Fibroblast of skin of right biceps (primary cell): ENCODE measurements at regions not wholly inside any gene's neighbourhood (a gene's known extent, or its start where the extent isn't known, plus 50 kb on each side); places are given as distances from the start of the nearest gene placed in this dataset.

Experiments used
- DNase-seq: peaks from one replicate; pipeline ENCODE4 v3.0.0-alpha.2; 2013

GRCh38 chr6:167759206-167759605 is 67.5 kb upstream of the AFDN start:
- DNase-seq, result no peak

DNA sequence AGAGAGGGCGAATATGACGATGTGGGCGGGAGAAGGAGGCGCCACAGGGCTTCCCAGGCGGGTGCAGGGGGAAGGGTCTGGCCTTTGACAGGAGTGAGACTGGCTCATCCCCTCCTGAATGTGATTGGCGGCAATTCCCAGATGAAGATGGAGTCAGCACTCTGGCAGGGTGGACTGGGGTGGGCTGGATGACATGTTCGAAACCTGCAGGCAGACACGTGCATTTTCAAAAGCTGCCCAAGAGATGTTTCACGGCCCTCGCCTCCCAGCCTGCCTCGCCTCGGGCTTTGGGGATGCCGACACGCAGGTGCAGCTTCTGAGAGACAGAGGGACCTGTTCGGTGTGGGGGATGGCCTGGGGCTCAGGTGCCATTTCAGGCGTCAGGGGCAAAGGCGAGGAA is 66.8 kb upstream of the AFDN start:
- no peak for DNase-seq

- DNase-seq, result no peak
These were observed 65.5 kb upstream of the AFDN start for GRCh38 chr6:167760979-167761793.

GRCh38 chr6:167761794-167762258 is 64.9 kb upstream of the AFDN start:
- no peak for DNase-seq

DNA sequence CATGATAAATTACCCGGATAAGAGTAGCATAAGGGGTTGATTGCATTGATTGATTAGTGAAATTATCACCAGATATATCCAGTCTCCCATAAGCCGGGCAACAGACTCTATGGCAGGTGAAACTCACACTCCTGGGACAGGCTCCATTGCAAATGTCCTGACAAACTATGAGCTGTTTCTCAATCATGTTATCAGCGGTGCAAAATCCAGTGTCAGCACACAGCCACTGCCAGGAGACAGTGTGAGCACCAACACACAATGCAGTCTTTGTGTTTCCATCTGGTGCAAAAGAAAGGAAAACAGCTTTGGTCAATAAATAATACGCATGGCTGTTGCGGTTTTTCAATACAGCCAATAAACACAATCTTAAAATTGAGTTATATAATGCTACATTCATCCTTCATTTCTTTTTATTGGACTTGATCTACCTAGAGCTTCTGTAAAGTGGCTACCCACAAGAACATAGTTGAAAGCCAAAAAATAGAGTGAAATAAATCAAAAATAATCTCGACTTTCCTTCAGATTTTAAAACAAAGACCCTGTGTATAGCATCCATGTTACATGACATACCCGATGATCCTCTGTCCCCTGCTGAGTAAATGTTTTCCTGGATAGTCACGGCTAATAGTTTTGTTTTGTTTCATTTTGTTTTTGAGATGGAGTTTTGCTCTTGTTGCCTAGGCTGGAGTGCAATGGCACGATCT is 64.3 kb upstream of the AFDN start:
- no peak for DNase-seq

- DNase-seq, result no peak
These were observed 63.4 kb upstream of the AFDN start for GRCh38 chr6:167763056-167763944.

DNA sequence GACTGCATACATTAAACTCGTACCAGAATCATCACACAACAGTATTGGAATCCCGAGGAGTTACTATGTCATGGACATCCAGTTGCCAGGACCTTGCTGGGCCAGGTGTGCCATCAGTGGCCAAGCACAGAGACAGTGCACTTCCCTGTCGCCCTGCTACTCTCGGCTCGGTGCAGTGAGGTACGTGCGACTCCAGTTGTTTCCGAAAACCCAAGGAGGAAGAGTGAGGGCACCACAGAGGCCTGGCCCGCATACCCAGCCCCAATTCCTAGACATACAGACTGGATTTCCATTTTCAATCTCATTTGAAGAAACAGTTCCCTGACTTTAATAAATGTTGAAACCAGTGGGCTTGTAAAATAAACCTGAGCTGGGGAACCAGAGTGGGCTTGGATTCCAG is 62.5 kb upstream of the AFDN start:
- DNase-seq, result no peak

- no peak for DNase-seq
These were observed 61.8 kb upstream of the AFDN start for GRCh38 chr6:167764713-167765479.

- DNase-seq, result no peak
These were observed 59.6 kb upstream of the AFDN start for GRCh38 chr6:167766986-167767714.

DNA sequence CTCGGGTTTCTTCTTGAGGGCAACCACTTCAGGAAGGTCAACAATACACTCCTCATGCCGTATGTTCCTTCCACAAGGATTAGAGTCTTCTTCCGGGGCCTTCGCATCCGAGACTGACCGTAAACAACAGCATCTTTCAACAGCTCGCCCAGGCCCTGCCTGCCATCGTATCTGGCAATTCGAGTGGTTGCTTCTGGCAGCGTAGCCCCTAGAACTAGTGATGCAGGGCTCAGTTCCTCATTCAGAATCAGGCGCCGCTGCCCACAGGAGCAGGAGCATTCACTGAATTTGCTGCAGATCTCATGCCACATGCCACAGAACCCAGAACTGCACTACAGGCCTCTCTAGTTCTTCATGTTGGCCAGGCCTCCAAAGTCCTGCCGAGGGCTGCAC is 59.0 kb upstream of the AFDN start:
- no peak for DNase-seq

DNA sequence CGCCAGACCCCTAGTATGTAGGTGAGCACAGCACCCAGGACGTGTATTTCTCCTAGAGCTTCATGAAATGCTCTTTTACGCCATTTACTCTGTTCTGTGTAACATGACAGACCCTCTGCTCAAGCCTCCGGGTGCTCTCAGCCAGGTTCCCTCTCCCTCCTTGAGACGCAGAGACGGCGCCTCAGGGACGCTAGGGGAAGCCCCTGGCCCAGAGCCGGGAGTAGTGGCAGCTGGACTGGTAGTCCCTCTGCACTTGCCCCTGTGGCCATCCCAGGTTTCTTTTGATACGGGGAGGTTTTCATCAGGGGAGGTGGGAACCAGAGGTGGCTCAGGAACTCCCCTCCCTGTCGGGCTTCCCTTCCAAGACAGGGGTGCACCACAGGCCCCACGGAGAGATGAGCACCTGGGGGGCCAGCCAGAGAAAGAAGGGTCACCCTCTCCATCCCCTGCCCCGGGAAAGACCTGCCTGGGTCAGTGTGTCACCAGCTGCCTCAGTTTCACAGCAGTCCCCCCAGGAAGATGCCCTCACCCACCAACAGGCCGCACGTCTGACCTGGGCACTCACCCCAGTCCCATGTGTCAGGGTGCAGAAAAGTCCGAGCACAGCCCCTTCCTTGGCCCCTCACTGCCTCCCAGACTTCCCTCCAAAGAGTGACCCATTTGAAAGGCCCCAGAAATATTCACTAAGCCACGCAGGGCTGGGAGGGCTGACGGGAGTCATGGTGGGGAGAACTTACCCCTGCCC is 58.1 kb upstream of the AFDN start:
- DNase-seq, result no peak

GRCh38 chr6:167769408-167770190 is 57.1 kb upstream of the AFDN start:
- no peak for DNase-seq

DNA sequence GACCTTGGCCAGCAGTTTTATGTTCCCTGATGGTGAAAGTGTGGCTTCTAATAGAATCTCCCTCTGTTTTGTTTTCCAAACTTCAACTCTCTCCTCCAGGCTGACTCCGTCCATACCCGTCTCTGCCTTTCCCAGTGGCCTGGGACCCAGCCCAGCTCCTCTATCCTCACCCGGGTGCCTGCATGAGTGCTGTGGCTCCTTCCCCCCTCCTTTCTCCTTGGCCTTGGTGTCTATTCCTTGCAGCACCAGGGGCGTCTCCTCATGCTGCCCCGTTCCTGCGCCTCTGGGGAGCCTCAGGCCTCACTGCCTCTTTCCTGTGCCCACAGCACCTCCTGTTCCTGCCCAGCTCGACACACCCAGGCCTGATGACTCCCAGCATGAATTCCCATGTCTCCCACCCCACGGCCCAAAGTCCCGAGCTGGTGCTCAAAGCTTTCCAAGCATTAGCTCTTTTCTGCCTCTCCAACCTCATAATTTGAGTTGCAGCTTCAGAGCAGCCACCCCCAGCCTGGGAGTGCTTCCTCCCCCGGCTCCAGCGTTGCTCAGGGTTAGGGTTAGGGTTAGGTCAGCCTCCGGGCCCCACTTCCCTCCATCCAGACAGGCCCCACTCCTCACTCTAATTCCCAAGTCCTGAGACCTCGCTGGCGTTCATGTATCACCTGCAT is 56.3 kb upstream of the AFDN start:
- DNase-seq, result no peak

DNA sequence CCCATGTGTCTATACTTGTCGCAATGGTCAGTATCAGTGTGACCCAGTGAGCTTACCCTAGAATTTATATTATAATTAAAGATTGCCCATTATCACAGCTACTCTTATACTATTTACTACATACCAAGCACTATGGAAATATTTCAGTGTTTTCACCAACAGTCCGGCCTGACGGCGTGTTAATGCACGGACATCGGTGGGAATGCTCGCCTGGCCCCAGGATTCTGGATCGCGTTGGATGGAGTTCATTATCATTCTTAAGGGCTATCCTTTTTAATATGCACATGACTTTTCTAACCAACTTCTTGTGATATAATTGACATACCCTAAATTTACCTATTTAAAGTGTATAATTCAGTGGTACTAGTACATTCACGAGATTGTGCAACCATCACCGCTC is 51.8 kb upstream of the AFDN start:
- no peak for DNase-seq

DNA sequence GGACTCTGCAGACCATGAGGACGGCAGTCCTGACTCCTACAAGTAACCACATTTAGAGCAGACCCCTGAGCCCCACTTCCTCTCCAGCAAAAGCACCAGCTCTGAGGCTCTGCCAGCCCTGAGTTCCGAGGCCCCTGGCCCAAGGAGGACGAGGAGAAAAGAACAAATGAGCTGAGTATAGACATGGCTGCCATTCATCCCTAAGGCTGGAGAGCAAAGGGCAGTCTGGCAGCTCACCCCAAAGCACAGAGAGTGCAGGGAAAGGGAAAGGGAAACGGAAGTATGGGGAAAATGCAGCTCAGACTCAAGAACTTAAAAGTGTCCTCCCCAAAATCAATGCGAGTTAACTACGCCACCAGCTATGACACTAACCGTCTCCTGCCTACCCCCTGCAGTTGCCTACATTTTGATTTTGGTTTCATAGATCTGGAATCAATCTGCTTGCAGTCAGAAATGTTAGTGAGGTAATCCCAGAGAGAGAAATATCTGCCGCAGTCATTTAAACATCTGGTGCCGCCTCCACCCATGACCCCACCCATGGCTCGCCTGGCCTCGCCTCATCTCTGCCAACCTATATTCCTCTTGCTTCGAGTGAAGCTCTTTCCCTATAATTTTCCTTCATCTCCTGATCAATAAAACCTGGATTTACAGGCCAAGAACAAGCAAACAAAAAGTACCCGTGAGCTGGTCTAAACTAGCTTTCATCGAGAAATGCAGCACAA is 49.6 kb upstream of the AFDN start:
- DNase-seq, result no peak
